ENCODE measurements at regions not wholly inside any gene's neighbourhood (a gene's known extent, or its start where the extent isn't known, plus 50 kb on each side); places are given as distances from the start of the nearest gene placed in this dataset.

DNA sequence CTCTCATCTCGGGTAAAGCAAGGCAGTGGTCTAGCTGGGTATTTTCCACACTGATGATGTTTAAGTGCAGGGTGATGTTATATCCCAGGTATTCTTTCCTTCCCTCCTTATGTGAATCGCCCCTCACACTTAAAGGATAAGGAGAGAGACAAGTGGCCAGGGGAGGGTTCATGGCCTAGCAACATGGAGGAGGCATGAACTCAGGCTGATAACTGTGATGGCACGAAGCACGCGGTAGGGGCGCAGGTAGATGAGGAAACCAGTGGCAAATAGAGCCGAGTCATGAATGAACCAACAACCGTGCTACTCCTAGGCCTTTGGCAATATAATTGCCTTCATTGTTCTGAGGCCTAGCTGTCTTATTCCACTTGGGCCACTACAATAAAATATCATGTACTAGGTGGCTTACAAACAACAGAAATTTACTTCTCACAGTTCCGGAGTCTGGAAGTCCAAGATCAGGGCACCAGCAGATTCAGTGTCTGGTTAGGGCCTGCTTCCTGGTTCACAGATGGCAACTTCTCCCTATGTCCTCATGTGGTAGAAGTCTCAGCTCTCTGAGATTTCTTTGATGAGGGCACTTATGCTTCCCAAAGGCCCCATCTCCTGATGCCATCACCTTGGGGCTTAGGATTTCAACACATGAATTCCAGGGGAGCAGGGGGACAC is 56.0 kb upstream of the PIK3CG start:
- DNase-seq (ENCODE audit: low read depth in 2 of 2): no peak

DNA sequence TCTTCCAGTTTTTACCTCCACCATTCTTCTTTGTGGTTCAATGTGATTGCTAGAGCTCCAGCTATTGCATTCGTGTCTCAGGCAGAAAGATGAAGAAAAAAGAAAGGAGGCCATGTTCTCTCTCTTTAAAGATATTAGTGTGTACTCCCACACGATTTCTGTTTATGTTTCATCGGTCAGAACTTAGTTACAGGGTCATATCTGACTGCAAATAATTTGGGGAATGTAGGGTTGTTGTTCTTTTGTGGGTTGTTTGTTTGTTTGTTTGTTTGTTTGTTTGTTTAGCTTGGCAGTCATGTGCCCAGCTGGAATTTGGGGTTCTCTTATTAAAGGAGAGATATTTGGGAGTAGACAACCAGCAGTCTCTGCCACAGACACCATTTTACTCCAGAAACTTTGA is 53.6 kb upstream of the PIK3CG start:
- DNase-seq (ENCODE audit: low read depth in 2 of 2): no peak

DNA sequence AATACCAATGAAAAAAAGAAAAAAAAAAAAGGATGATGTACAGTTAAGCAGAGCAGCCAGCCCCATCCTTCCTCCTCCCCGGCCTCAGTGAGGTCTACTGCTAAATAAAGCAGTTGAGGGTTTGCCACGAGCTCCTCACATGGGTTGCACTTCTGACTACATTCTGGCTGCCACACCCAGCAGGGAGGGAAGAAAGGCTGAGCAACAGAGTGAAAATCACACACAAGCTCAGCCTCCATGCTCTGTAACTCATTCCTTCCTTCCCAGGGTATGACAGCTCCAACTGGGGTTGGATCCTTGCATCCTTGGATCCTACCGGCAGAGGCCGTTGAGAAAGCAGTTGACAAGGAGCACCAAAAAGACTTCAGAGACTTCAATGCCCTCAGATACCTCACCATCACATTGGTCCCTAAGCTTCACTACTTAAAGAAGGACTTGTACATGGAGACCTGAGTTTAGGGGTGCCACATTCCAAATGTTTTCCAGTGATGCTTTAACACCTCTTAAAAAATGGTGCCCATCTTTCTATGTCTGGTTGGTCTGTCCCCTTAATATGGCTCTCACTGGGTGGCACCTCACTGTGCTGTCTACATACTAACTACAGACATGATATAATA is 52.9 kb upstream of the PIK3CG start:
- DNase-seq (ENCODE audit: low read depth in 2 of 2): no peak

DNA sequence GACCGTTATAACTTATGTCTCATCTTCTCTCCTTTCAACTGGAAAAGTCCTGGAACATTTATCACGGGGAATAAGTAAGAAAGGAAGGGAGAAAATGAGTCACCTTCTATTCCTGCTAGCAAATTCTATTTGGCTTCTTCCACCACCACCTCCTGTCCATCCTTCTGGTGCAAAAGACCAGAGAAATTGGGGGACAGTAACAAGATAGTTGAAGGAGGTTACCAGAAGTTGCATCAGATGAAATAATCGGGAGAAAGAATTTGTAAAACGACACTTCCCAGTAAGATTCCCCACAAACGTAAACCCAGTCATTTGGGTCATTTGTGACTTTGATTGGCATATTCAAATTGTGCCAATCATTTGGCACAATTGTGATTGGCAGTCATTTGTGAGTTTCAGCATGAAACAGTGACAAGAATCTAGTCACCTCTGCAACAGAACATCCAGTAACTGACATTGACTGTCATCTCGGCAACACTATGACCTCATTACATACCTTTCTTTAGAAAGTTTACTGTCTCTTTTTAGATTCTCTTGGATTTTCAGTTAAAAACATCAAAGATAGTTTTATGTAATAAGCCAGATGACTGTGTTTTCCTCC is 51.3 kb upstream of the PIK3CG start:
- no peak for DNase-seq (ENCODE audit: low read depth in 2 of 2)

GRCh38 chr7:106814887-106815286 is 50.2 kb upstream of the PIK3CG start:
- no peak for DNase-seq (ENCODE audit: low read depth in 2 of 2)
